NCI-H345 (cell line): ENCODE measurements at regions not wholly inside any gene's neighbourhood (a gene's known extent, or its start where the extent isn't known, plus 50 kb on each side); places are given as distances from the start of the nearest gene placed in this dataset.
A peak's percentile ranks its signal among the peaks of the same experiment; 100 is the strongest.
"Not testable (repeated sequence)": the region's sequence is repeated elsewhere in the genome, so short reads cannot be mapped to it uniquely, and the experiment has no call there.

ENCODE experiments used
- DNase-seq: peaks from one replicate; lab custom pipeline; 2025; lab: John Stamatoyannopoulos, UW

- not testable (repeated sequence) for DNase-seq
These were observed 106.0 kb downstream of the SPATA18 start for GRCh38 chr4:52157071-52157470.

DNA sequence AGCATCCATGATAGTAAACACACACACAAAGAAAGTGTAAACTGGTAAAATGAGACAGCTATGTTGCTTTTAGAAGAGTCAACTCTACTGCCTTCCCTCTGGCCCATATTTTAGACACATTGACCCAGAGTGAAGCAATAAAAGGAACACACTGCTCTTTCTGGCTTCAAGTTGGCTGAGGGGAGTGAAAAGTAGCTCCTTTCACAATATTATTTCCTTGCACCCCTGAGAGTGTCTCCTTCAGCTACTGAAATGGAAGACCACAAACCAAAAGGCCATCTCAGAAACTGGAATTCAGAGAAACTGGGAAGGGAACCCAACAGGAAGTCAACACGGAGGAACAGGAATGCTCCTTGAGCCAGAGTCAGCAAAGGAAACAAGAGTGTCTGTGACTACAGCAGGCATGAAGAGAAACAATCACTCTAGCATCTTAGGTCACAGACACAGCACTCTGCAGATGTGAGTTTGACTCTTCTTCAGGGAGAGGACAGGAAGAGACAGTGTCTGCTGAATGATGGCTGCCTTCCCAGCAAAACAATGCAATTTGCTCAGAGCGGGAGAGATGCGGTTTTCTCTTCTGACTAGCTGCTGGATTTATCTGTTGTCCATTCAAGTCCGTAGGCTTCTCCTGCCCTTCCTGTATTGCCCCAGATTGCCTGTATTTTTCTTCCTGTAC, 106.7 kb downstream of the SPATA18 start:
- no peak for DNase-seq

- DNase-seq: no peak
These were observed 109.8 kb downstream of the SPATA18 start for GRCh38 chr4:52160859-52161258.

DNA sequence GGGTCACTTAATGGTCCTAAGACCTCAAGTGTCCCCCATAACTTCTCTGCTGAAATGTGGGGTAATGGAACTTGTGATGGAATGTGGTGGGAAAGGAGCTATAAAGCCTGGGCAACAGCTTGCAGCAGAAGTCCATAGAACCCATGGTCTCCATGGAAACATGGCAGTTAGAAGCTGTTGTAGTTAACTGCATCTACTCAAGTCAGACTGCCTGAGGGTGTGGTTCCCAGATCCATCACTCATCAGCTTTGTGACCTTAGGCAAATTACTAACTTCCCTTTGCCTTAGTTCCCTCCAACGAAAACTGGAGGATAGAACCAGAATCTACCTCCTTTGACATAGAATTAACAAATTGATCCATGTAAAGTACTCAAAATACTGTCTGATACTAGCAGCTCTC, 113.0 kb downstream of the SPATA18 start:
- no peak for DNase-seq

GRCh38 chr4:52172166-52172565, 121.1 kb downstream of the SPATA18 start:
- no peak for DNase-seq

GRCh38 chr4:52173470-52174045, 122.5 kb downstream of the SPATA18 start:
- no peak for DNase-seq

- DNase-seq: no peak
These were observed 136.5 kb downstream of the SPATA18 start for GRCh38 chr4:52187603-52188002.

DNA sequence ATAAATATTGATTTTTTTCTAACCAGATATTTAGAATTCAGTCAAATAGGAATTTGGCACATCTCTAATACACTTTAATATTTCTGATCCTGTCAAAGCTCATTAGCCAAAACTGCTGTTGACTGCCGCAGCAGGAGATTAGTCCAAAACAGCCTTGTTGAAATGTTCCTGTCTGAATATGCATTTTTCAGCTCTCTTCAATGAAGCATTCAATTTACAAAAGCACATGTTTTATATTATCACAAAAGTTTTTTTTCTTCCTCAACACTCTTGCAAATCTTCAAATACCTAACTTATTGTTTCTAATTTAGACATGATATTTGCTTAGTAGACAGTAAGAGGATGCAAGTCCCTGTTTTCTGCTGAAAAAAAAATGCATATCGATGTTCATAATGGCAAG, 140.9 kb downstream of the SPATA18 start:
- DNase-seq: no peak

DNA sequence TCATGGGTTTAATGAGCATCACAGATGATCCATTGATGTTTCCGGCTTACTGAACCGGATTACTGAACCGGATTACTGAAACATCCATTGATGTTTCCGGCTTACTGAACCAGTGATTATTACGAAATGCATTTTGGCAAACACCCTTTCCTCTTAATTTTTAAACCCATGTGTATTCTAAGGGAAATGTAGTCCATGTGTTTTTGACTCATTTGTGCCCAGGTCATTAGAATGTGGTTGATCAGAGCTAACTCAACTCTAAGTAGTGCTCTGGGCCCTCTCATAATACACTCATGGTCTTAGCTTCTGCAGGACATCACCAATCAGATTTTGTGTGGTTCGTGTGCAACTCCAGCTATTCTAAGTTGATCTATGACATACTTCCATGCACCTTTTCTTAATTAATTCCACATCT, 141.6 kb downstream of the SPATA18 start:
- no peak for DNase-seq

- DNase-seq: no peak
These were observed 144.8 kb downstream of the SPATA18 start for GRCh38 chr4:52195869-52196268.

GRCh38 chr4:52196606-52197130, 145.6 kb downstream of the SPATA18 start:
- no peak for DNase-seq

DNA sequence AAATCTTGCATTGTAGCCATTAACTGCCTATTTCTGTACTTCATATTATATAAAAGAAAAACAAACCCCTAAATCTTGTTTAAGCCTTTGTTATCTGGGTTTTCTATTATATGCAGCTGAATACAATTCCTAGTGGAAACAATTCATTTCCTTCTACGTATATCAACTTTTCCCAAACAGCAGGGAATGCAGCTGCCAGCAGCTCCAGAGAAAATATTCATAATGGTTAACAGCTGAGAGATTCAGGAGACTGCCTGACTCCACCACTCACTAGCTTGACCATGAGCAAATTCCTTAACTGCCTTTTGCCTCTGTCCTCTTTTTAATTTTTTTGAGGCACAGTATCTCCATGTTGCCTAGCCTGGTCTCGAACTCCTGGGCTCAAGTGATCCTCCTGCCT, 146.2 kb downstream of the SPATA18 start:
- DNase-seq: no peak

DNA sequence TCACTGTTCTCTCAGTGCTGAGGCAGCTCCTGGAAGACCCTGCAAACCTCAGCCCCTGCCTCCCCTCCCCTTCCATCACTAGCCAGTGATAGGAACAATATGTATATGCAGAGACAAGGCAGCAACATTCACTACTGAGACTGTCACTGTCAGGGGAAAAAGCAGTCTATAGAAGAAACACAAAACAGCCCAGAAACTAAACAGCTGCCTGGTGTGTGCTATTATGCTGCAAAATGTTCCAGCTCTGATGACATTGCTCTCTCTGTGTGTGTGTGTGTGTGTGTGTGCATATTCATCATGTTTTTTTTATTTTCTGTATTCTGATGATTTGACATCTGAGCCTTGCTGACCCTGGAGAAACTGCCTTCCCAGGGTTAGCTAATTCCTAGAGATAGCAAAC, 147.2 kb downstream of the SPATA18 start:
- no peak for DNase-seq

- DNase-seq: no peak
These were observed 148.7 kb downstream of the SPATA18 start for GRCh38 chr4:52199574-52200338.

DNA sequence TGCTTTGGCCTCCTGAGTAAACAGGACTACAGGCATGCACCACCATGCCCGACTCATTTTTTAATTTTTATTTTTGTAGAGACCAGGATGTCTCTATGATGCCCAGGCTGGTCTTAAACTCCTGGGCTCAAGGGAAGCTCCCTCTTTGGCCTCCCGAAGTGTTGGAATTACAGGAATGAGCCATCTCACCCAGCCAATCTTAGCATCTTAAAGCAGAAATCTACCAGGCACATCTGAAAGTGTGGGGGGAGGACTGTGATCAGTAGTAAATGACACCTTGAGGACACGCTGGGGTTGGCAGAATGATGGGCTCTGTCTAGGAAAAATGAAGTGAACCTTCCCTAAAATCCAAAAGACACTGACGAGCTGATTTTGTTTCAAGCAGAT, 149.2 kb downstream of the SPATA18 start:
- DNase-seq: no peak

DNA sequence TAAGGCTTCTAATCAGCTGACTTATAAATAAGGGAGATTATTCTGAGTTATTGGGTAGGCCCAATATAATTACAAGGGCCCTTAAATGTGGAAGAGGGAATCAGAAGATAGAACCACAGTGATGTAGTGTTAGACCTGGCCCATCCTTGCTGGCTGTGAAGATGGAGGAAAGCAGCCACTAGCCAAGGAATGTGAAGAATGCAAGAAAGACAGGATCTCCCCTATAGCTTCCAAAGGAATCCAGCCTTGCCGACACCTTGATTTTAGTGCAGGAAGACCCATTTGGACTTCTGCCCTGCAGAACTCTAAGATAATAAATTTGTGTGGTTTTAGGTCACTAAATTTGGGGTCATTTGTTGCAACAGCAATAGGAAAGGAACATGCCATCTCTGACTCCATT, 150.6 kb downstream of the SPATA18 start:
- no peak for DNase-seq

- peak; percentile 3 for DNase-seq
These were observed 151.2 kb downstream of the SPATA18 start for GRCh38 chr4:52202251-52202779.

- DNase-seq: no peak
These were observed 151.8 kb downstream of the SPATA18 start for GRCh38 chr4:52202931-52203330.

GRCh38 chr4:52203351-52203750, 152.2 kb downstream of the SPATA18 start:
- no peak for DNase-seq

DNA sequence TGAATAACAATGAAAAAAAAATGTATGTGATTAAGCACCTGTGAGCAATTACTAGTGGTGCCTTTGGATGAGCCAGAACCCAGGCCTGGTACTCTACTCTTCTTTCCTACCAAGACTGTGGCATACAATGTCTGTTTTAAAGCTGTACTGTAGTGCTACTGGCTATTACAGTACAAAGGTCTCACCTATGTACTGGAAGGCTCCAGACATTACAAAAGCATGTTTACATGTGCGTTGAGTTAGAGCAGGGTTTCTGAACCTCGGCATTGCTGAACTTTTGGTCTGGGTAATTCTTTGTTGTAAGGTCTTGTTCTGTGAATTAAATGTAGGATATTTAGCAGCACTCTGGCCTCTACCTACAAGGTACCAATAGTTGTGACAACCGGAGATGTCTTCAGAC, 153.8 kb downstream of the SPATA18 start:
- no peak for DNase-seq

DNA sequence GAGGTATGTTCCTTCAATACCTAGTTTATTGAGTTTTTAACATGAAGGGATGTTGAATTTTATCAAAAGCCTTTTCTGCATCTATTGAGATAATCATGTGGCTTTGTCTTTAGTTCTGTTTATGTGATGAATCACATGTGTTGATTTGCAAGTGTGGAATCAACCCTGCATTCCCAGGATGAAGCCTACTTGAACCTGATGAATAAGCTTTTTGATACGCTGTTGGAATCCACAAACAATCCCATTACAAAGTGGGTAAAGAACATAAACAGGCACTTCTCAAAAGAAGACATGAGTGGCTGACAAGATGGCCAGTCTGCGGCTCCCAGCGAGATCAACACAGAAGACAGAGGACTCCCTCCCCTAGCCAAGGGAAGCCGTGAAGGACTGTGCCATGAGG, 156.0 kb downstream of the SPATA18 start:
- not testable (repeated sequence) for DNase-seq

DNA sequence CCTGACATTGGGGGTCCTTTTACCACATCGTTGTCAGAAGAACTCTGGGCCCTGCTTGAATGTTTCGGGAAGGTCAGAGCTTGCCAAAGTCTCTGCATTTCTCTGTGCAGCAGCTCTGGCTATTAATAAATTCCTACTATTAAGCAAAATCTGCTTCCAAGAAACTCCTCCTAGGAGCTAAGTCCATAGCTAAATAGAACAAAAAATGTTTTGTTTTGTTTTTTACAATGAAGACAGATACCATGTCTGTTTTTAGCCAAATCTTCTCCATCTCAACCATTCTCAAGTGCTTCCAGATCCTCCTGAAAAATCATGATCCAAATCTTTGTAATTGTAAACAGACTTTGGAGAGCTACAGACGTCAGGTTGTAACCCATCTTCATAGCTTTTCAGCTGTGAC, 161.6 kb downstream of the SPATA18 start:
- no peak for DNase-seq

- DNase-seq: no peak
These were observed 180.4 kb downstream of the SPATA18 start for GRCh38 chr4:52231526-52231925.
